NCI-H510A (cell line): ENCODE measurements at regions not wholly inside any gene's neighbourhood (a gene's known extent, or its start where the extent isn't known, plus 50 kb on each side); places are given as distances from the start of the nearest gene placed in this dataset.
"Not testable (repeated sequence)": the region's sequence is repeated elsewhere in the genome, so short reads cannot be mapped to it uniquely, and the experiment has no call there.

Source experiments
- DNase-seq: peaks from one replicate; lab custom pipeline; 2025; lab: John Stamatoyannopoulos, UW

GRCh38 chr4:176571206-176571605 is 221.5 kb downstream of the VEGFC start:
- no peak for DNase-seq

GRCh38 chr4:176575141-176575730 is 217.5 kb downstream of the VEGFC start:
- no peak for DNase-seq

GRCh38 chr4:176579226-176579625 is 213.5 kb downstream of the VEGFC start:
- DNase-seq: peak; percentile 53

DNA sequence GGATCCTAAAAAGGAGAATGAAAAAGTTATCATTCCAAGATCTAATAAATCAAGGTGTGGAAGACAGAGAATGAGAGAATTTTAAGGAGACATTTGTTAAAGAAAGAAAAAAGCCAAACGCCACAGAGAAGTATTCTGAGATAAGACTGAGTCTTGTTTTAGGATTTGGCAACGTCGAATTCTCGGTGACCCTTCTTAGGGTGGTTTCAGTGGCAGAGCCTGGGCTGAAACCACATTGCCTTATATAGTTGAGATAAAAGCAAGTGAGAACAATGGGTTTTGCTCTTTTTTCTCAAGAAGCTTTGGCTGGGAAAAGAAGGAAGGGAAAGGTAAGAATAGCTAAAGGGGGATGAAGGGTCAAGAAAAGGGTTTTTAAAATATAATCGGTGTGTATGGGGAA is 209.4 kb downstream of the VEGFC start:
- no peak for DNase-seq

GRCh38 chr4:176584031-176584606 is 208.6 kb downstream of the VEGFC start:
- no peak for DNase-seq

DNA sequence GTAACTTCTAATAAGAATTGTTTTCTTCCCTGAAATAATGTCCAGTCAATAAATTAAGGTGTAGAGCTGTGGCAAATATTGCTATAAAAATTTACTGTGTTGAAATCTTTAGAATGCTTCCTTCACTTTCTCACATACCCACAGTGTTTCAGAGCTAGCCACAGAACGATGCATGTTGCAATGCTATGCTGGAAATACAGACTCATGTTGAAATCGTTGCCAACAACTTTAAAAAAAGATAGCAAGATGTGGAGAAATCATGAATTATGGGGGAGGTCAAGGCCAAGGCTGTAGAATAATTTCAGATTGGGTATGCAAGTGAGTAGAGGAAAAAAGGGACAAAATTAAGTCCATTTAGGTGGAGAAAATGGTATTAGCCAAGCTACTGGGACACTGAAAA is 204.8 kb downstream of the VEGFC start:
- DNase-seq: no peak

DNA sequence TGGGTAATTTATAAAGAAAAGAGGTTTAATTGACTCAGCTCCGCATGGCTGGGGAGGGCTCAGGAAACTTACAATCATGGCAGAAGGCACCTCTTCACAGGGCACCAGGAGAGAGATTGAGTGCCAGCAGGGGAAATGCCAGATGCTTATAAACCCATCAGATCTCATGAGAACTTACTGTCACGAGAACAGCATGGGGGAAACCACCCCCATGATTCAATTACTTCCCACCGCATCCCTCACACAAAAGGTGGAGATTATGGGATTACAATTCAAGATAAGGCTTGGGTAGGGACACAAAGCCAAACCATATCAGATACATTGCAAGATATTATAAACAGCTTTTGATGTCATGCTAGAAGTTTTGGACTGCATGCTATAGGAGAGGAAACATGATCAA is 204.3 kb downstream of the VEGFC start:
- no peak for DNase-seq

DNA sequence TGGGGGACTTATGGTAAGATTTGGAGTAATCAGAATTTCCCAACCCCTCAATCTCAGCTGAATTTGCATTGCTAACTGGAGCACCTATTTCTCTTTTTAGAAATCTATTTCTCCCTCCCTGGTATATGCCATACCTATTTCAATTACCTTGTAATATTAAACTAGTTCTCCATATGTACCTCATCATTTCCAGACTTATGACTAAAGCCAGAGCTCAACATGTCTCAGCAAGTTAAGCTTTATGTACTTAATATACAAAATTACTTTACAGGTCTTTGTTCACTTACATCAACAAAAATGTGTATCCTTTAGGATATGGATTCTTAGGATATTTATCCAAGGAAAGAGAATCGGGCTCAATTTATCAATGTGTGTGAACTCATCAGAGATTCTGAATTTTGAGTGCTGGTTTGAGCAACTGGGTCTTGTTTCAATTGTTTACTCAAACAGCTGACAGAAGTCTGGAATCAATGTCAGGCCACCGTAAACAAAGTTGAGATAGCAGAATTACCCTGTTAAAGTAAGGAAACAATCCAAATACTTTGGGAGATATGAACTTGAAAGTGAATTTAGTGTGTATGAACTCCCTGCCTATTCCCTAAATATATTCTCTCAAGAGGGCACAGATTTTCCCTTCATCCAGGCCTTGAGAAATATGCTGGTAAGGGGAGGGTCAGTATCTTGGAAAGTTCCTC is 199.6 kb downstream of the VEGFC start:
- DNase-seq: no peak

DNA sequence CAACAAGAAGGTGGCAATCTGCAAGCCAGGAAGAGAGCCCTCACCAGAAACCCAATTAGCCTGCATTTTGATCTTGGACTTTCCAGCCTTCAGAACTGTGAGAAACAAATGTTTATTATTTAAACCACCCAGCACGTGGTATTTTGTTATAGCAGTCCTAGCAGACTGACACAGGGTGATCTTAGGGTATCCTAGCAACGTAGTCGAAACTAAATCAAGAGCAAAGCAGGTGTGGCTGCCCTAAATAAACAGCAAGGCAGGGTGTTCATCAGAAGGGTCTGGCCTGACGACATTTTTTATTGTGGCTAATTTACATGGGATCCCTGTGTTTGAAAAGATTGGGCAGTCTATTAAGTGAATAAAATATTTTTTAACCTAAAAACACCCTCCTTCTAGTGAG is 198.8 kb downstream of the VEGFC start:
- DNase-seq: peak; percentile 55

- DNase-seq: no peak
Observed at GRCh38 chr4:176595257-176595656, 197.5 kb downstream of the VEGFC start.

DNA sequence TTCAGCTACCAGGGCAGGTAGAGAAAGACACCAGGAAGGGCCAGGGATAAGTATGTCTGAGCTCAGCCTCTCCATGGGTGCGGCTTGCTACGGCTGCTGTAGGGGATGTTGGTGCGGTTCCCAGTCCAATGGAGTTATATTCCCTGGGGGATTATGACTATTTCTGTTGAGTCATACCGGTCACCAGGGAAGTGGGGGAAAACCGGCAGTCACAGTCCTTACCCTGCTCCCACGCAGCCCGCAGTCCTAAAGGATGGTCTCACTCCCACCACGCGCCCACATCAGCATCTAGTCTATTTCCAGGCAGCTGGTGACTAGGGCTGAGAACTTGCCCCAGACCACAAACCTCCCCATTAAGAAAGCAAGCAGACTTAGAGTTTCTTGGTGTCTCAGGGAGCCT is 191.6 kb downstream of the VEGFC start:
- DNase-seq: no peak

GRCh38 chr4:176607807-176608206 is 184.9 kb downstream of the VEGFC start:
- DNase-seq: no peak

- no peak for DNase-seq
Observed at GRCh38 chr4:176608346-176608745, 184.4 kb downstream of the VEGFC start.

DNA sequence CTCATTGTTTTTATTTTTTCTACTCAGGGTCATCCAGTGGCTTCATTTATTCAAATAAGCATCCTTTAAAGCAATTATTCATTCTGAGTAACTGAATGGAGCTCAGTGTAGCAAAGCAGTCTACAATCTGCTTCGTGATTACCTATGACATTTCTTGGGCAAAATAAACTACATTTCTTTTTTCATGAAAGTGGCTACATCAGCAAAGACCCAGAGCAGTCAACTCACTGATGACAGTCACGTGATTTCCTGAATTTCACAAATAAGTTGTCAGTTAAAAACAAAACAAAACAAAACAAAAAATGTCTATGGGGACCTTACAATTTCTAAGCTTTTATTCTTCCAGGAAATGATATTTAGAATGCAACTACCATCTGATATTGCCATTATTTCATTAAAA is 182.1 kb downstream of the VEGFC start:
- DNase-seq: no peak

- no peak for DNase-seq
Observed at GRCh38 chr4:176611381-176611780, 181.3 kb downstream of the VEGFC start.

GRCh38 chr4:176611951-176612350 is 180.8 kb downstream of the VEGFC start:
- DNase-seq: no peak

DNA sequence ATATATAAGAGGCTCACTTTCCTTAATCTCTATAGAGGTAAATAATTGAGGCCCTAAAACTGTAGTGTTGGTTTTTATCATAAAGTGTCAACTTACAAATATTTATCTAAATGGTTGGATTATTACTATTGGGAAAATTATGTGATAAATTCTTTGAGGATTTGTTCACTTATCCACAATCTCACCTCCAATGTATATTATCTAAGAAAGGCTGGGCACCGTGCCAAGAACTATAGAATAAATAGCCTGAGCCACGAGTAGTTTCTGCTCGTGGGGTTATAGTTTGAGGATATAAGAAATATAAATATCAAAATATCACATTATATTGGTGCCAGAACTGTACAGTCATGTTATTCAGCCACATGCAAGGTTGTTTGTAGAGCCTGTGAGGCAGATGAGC is 177.9 kb downstream of the VEGFC start:
- DNase-seq: no peak

DNA sequence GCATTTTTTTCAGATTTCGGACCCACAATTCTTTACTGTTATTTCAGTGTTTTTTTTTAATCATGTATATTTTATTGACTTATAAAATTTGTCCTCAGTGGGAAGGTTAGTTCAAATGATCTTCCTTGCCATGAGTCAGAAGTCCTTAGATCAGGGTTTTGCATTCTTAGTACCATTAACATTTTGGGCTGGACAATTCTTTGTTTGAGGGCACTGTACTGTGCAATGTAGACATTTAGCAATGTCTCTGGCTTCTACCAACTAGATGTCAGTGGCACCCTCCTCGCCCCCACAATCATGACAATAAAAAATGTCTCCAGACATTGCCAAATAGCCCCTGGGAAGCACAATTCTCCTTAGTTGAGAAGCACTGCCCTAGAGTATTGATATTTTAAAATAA is 176.6 kb downstream of the VEGFC start:
- no peak for DNase-seq

- no peak for DNase-seq
Observed at GRCh38 chr4:176618138-176618537, 174.6 kb downstream of the VEGFC start.

GRCh38 chr4:176619430-176619829 is 173.3 kb downstream of the VEGFC start:
- no peak for DNase-seq

GRCh38 chr4:176622251-176622948 is 170.3 kb downstream of the VEGFC start:
- no peak for DNase-seq

GRCh38 chr4:176624983-176625610 is 167.6 kb downstream of the VEGFC start:
- DNase-seq: not testable (repeated sequence)

DNA sequence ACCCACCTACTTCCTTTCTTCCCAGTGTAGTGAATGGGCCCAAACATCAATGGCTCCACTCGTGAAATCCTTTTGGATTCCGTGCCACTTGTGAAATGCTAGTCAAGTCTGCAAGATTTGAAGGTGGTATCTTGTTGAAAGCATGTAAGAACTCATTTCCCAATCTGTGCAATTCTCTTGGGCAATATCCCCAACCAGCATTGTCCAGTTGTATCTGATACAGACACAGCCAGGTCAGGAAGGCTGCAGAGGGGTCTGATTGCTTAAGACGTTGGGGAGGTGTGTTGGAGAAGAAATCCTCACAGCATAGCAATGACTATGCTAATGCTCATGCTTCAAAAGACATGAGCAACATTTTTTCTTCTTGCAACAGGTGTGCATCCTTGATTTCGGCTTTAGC is 164.8 kb downstream of the VEGFC start:
- DNase-seq: no peak
